ENCODE measurements at regions not wholly inside any gene's neighbourhood (a gene's known extent, or its start where the extent isn't known, plus 50 kb on each side); places are given as distances from the start of the nearest gene placed in this dataset.

GRCh38 chr18:47530695-47531094 is 279.2 kb upstream of the SKOR2 start:
- DNase-seq = no peak

GRCh38 chr18:47528343-47528742 is 276.9 kb upstream of the SKOR2 start:
- no peak for DNase-seq

- DNase-seq = no peak
Measured at GRCh38 chr18:47526147-47526546, 274.7 kb upstream of the SKOR2 start.

- DNase-seq = no peak
Measured at GRCh38 chr18:47522359-47522758, 270.9 kb upstream of the SKOR2 start.

GRCh38 chr18:47520263-47520662 is 268.8 kb upstream of the SKOR2 start:
- DNase-seq = no peak

- no peak for DNase-seq
Measured at GRCh38 chr18:47519706-47520105, 268.2 kb upstream of the SKOR2 start.

- no peak for DNase-seq
Measured at GRCh38 chr18:47519277-47519676, 267.8 kb upstream of the SKOR2 start.

- DNase-seq = no peak
Measured at GRCh38 chr18:47513614-47514013, 262.2 kb upstream of the SKOR2 start.

GRCh38 chr18:47512726-47513435 is 261.4 kb upstream of the SKOR2 start:
- no peak for DNase-seq

- no peak for DNase-seq
Measured at GRCh38 chr18:47512056-47512455, 260.6 kb upstream of the SKOR2 start.

GRCh38 chr18:47510831-47511230 is 259.4 kb upstream of the SKOR2 start:
- no peak for DNase-seq

GRCh38 chr18:47507651-47508050 is 256.2 kb upstream of the SKOR2 start:
- no peak for DNase-seq

- no peak for DNase-seq
Measured at GRCh38 chr18:47506897-47507296, 255.4 kb upstream of the SKOR2 start.

GRCh38 chr18:47501946-47502345 is 250.5 kb upstream of the SKOR2 start:
- DNase-seq = no peak

- no peak for DNase-seq
Measured at GRCh38 chr18:47500930-47501329, 249.5 kb upstream of the SKOR2 start.

- DNase-seq = no peak
Measured at GRCh38 chr18:47492691-47493090, 241.2 kb upstream of the SKOR2 start.

- no peak for DNase-seq
Measured at GRCh38 chr18:47490882-47491281, 239.4 kb upstream of the SKOR2 start.

GRCh38 chr18:47485221-47485797 is 233.8 kb upstream of the SKOR2 start:
- no peak for DNase-seq

- no peak for DNase-seq
Measured at GRCh38 chr18:47484068-47484467, 232.6 kb upstream of the SKOR2 start.

GRCh38 chr18:47480166-47480565 is 228.7 kb upstream of the SKOR2 start:
- DNase-seq = no peak

GRCh38 chr18:47471784-47472183 is 220.3 kb upstream of the SKOR2 start:
- no peak for DNase-seq

GRCh38 chr18:47470941-47471340 is 219.5 kb upstream of the SKOR2 start:
- DNase-seq = peak; percentile 77

- DNase-seq = no peak
Measured at GRCh38 chr18:47469576-47469975, 218.1 kb upstream of the SKOR2 start.

GRCh38 chr18:47461977-47462376 is 210.5 kb upstream of the SKOR2 start:
- DNase-seq = no peak

- DNase-seq = peak; percentile 15
Measured at GRCh38 chr18:47461406-47461948, 210.0 kb upstream of the SKOR2 start.

Data from islet precursor cell (in vitro differentiated cells).